ENCODE measurements at regions not wholly inside any gene's neighbourhood (a gene's known extent, or its start where the extent isn't known, plus 50 kb on each side); places are given as distances from the start of the nearest gene placed in this dataset.
"Not testable (repeated sequence)": the region's sequence is repeated elsewhere in the genome, so short reads cannot be mapped to it uniquely, and the experiment has no call there.

- no peak for DNase-seq
Measured at GRCh38 chr18:30819619-30820018, 222.9 kb downstream of the DSC3 start.

- no peak for DNase-seq
Measured at GRCh38 chr18:30814446-30814845, 228.1 kb downstream of the DSC3 start.

GRCh38 chr18:30811580-30811979, 231.0 kb downstream of the DSC3 start:
- no peak for DNase-seq

- DNase-seq: no peak
Measured at GRCh38 chr18:30810580-30810979, 232.0 kb downstream of the DSC3 start.

- no peak for DNase-seq
Measured at GRCh38 chr18:30806823-30807222, 235.7 kb downstream of the DSC3 start.

GRCh38 chr18:30800800-30801199, 241.7 kb downstream of the DSC3 start:
- no peak for DNase-seq

- DNase-seq: no peak
Measured at GRCh38 chr18:30792051-30792450, 250.5 kb downstream of the DSC3 start.

GRCh38 chr18:30788411-30788991, 254.0 kb downstream of the DSC3 start:
- DNase-seq: not testable (repeated sequence)

GRCh38 chr18:30787410-30787809, 255.1 kb downstream of the DSC3 start:
- DNase-seq: no peak

- DNase-seq: no peak
Measured at GRCh38 chr18:30781601-30782000, 260.9 kb downstream of the DSC3 start.

- DNase-seq: no peak
Measured at GRCh38 chr18:30775629-30776028, 266.9 kb downstream of the DSC3 start.

GRCh38 chr18:30772170-30772569, 270.4 kb downstream of the DSC3 start:
- DNase-seq: not testable (repeated sequence)

- no peak for DNase-seq
Measured at GRCh38 chr18:30766053-30766452, 276.5 kb downstream of the DSC3 start.

- no peak for DNase-seq
Measured at GRCh38 chr18:30765247-30765646, 277.3 kb downstream of the DSC3 start.

- DNase-seq: no peak
Measured at GRCh38 chr18:30763902-30764350, 278.6 kb downstream of the DSC3 start.

GRCh38 chr18:30754846-30755245, 287.7 kb downstream of the DSC3 start:
- no peak for DNase-seq

- no peak for DNase-seq
Measured at GRCh38 chr18:30748541-30748940, 294.0 kb downstream of the DSC3 start.

- DNase-seq: no peak
Measured at GRCh38 chr18:30746224-30746623, 296.3 kb downstream of the DSC3 start.

GRCh38 chr18:30743033-30743432, 299.5 kb downstream of the DSC3 start:
- no peak for DNase-seq

GRCh38 chr18:30730915-30731314, 311.6 kb downstream of the DSC3 start:
- DNase-seq: no peak

- DNase-seq: no peak
Measured at GRCh38 chr18:30727849-30728248, 314.7 kb downstream of the DSC3 start.

GRCh38 chr18:30713299-30713698, 329.2 kb downstream of the DSC3 start:
- no peak for DNase-seq

GRCh38 chr18:30712383-30712782, 330.2 kb downstream of the DSC3 start:
- DNase-seq: no peak

- no peak for DNase-seq
Measured at GRCh38 chr18:30709595-30709994, 332.9 kb downstream of the DSC3 start.

GRCh38 chr18:30705943-30706342, 336.6 kb downstream of the DSC3 start:
- no peak for DNase-seq

- DNase-seq: no peak
Measured at GRCh38 chr18:30698571-30698970, 344.0 kb downstream of the DSC3 start.

Measured in activated gamma-delta T cell treated with Interleukin-2 at 50 U/mL for 16 hours (primary cell).